ENCODE measurements at regions not wholly inside any gene's neighbourhood (a gene's known extent, or its start where the extent isn't known, plus 50 kb on each side); places are given as distances from the start of the nearest gene placed in this dataset.

GRCh38 chr7:340979-341694, 51.2 kb downstream of the FOXL3 start:
- Histone ChIP-seq H3K79me2 (ENCODE audit: control insufficient read depth, insufficient read depth, low read length, unreplicated experiment) (no peaks in the 10 kb centered on the region), H3K4me1 (ENCODE audit: control insufficient read depth, insufficient read depth, low read length, unreplicated experiment) (no peaks in the 10 kb centered on the region), H3K4me3 (ENCODE audit: low read depth, low read length) (no peak overlapping the region), H3K36me3 (ENCODE audit: insufficient read depth, low read length) (no peaks in the 10 kb centered on the region), H3K27me3 (ENCODE audit: insufficient read depth, low read length) (peaks cover 14% of the 10 kb centered on the region; the same call in 1 of the 2 replicates), H2AFZ (ENCODE audit: low read length, unreplicated experiment) (no peak overlapping the region), H3K27ac (ENCODE audit: low read depth, low read length) (no peak overlapping the region)

GRCh38 chr7:341841-342638, 52.1 kb downstream of the FOXL3 start:
- Histone ChIP-seq H3K36me3 (ENCODE audit: insufficient read depth, low read length) (no peaks in the 10 kb centered on the region), H3K27ac (ENCODE audit: low read depth, low read length) (no peak overlapping the region), H3K4me3 (ENCODE audit: low read depth, low read length) (no peak overlapping the region), H2AFZ (ENCODE audit: low read length, unreplicated experiment) (no peak overlapping the region), H3K4me1 (ENCODE audit: control insufficient read depth, insufficient read depth, low read length, unreplicated experiment) (no peaks in the 10 kb centered on the region), H3K27me3 (ENCODE audit: insufficient read depth, low read length) (peaks cover 14% of the 10 kb centered on the region; the same call in 1 of the 2 replicates), H3K79me2 (ENCODE audit: control insufficient read depth, insufficient read depth, low read length, unreplicated experiment) (no peaks in the 10 kb centered on the region)

- no peaks in the 10 kb centered on the region for H3K4me1 ChIP-seq (ENCODE audit: control insufficient read depth, insufficient read depth, low read length, unreplicated experiment)
- no peak overlapping the region for H3K4me3 ChIP-seq (ENCODE audit: low read depth, low read length)
- H3K36me3 ChIP-seq (ENCODE audit: insufficient read depth, low read length), result no peaks in the 10 kb centered on the region
- H3K27ac ChIP-seq (ENCODE audit: low read depth, low read length), result no peak overlapping the region
- no peaks in the 10 kb centered on the region for H3K79me2 ChIP-seq (ENCODE audit: control insufficient read depth, insufficient read depth, low read length, unreplicated experiment)
- H3K27me3 ChIP-seq (ENCODE audit: insufficient read depth, low read length), result peaks cover 14% of the 10 kb centered on the region; the same call in 1 of the 2 replicates
- H2AFZ ChIP-seq (ENCODE audit: low read length, unreplicated experiment), result no peak overlapping the region
These were observed 52.8 kb downstream of the FOXL3 start for GRCh38 chr7:342681-343216.

DNA sequence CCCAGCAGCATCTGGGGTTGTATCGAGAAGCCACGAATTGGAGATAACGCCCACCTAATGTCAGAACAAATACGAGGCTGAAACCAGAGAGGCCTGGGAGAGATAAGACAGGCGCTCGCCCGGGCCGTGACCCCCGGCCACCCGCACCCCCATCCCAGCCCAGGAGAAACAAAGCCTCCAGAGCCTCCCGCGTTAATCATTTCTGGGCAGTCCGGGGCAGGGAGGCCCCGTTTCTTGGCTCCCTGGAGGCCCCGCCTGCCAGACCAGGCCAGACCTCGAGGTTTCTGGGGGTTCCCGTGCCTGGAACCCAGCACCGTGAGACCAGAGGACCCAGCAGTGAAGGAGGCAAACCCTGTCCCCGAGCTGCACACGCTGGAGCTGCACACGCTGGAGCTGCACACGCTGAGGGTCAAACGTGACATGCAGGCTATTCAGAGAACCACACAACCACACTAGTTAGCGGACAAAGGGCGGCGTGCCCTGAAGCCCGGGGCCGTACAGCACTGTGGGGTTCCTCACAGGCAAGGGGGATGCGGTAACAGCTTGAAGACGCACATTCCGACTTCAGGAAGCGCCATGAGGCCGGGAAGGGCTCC, 53.4 kb downstream of the FOXL3 start:
- Histone ChIP-seq H3K79me2 (ENCODE audit: control insufficient read depth, insufficient read depth, low read length, unreplicated experiment) (no peaks in the 10 kb centered on the region), H2AFZ (ENCODE audit: low read length, unreplicated experiment) (no peak overlapping the region), H3K27ac (ENCODE audit: low read depth, low read length) (no peak overlapping the region), H3K36me3 (ENCODE audit: insufficient read depth, low read length) (no peaks in the 10 kb centered on the region), H3K4me3 (ENCODE audit: low read depth, low read length) (no peak overlapping the region), H3K27me3 (ENCODE audit: insufficient read depth, low read length) (peaks cover 14% of the 10 kb centered on the region; the same call in 1 of the 2 replicates), H3K4me1 (ENCODE audit: control insufficient read depth, insufficient read depth, low read length, unreplicated experiment) (no peaks in the 10 kb centered on the region)

- Histone ChIP-seq H3K79me2 (ENCODE audit: control insufficient read depth, insufficient read depth, low read length, unreplicated experiment) (no peaks in the 10 kb centered on the region), H3K4me1 (ENCODE audit: control insufficient read depth, insufficient read depth, low read length, unreplicated experiment) (no peaks in the 10 kb centered on the region), H3K27me3 (ENCODE audit: insufficient read depth, low read length) (peaks cover 14% of the 10 kb centered on the region; the same call in 1 of the 2 replicates), H3K27ac (ENCODE audit: low read depth, low read length) (no peak overlapping the region), H2AFZ (ENCODE audit: low read length, unreplicated experiment) (no peak overlapping the region), H3K36me3 (ENCODE audit: insufficient read depth, low read length) (no peaks in the 10 kb centered on the region), H3K4me3 (ENCODE audit: low read depth, low read length) (no peak overlapping the region)
These were observed 54.1 kb downstream of the FOXL3 start for GRCh38 chr7:343864-344607.

GRCh38 chr7:344608-344994, 54.6 kb downstream of the FOXL3 start:
- no peaks in the 10 kb centered on the region for H3K79me2 ChIP-seq (ENCODE audit: control insufficient read depth, insufficient read depth, low read length, unreplicated experiment)
- no peak overlapping the region for H3K4me3 ChIP-seq (ENCODE audit: low read depth, low read length)
- H3K36me3 ChIP-seq (ENCODE audit: insufficient read depth, low read length), result no peaks in the 10 kb centered on the region
- H3K27me3 ChIP-seq (ENCODE audit: insufficient read depth, low read length), result peaks cover 11% of the 10 kb centered on the region; the same call in 1 of the 2 replicates
- no peak overlapping the region for H2AFZ ChIP-seq (ENCODE audit: low read length, unreplicated experiment)
- H3K27ac ChIP-seq (ENCODE audit: low read depth, low read length), result no peak overlapping the region
- H3K4me1 ChIP-seq (ENCODE audit: control insufficient read depth, insufficient read depth, low read length, unreplicated experiment), result no peaks in the 10 kb centered on the region

GRCh38 chr7:346116-346898, 56.3 kb downstream of the FOXL3 start:
- Histone ChIP-seq H3K27ac (ENCODE audit: low read depth, low read length) (no peak overlapping the region), H3K36me3 (ENCODE audit: insufficient read depth, low read length) (no peaks in the 10 kb centered on the region), H3K27me3 (ENCODE audit: insufficient read depth, low read length) (no peaks in the 10 kb centered on the region), H3K79me2 (ENCODE audit: control insufficient read depth, insufficient read depth, low read length, unreplicated experiment) (no peaks in the 10 kb centered on the region), H3K4me1 (ENCODE audit: control insufficient read depth, insufficient read depth, low read length, unreplicated experiment) (no peaks in the 10 kb centered on the region), H3K4me3 (ENCODE audit: low read depth, low read length) (no peak overlapping the region), H2AFZ (ENCODE audit: low read length, unreplicated experiment) (no peak overlapping the region)

DNA sequence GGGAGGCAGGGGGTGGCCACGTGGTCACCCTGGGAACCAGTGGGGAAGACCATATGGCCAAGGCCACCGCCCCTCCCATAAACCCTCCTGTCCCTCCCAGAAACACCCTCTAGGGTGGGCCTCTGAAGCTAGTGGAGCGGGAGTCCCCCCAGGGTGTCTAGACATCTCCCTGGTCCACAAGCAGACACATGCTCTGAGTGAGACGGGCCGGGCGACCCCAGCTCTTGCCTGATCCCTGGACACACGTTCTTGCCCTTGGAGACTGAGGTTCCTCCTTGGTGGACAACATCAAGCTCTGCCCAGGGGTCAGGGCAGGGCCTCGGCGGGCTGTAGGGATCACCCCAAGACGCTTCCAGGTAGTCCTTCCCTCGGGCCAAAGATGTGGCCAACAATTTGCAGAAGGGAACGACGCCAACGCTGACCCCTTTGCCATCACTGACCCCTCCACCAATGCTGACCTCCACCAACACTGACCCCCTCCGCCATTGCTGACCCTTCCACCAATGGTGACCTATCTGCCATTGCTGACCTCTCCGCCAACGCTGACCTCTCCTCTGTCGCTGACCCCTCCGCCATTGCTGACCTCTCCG, 57.1 kb downstream of the FOXL3 start:
- H3K27me3 ChIP-seq (ENCODE audit: insufficient read depth, low read length), result no peaks in the 10 kb centered on the region
- H3K36me3 ChIP-seq (ENCODE audit: insufficient read depth, low read length), result no peaks in the 10 kb centered on the region
- no peaks in the 10 kb centered on the region for H3K79me2 ChIP-seq (ENCODE audit: control insufficient read depth, insufficient read depth, low read length, unreplicated experiment)
- H3K4me1 ChIP-seq (ENCODE audit: control insufficient read depth, insufficient read depth, low read length, unreplicated experiment), result no peaks in the 10 kb centered on the region
- no peak overlapping the region for H2AFZ ChIP-seq (ENCODE audit: low read length, unreplicated experiment)
- no peak overlapping the region for H3K4me3 ChIP-seq (ENCODE audit: low read depth, low read length)
- H3K27ac ChIP-seq (ENCODE audit: low read depth, low read length), result no peak overlapping the region

DNA sequence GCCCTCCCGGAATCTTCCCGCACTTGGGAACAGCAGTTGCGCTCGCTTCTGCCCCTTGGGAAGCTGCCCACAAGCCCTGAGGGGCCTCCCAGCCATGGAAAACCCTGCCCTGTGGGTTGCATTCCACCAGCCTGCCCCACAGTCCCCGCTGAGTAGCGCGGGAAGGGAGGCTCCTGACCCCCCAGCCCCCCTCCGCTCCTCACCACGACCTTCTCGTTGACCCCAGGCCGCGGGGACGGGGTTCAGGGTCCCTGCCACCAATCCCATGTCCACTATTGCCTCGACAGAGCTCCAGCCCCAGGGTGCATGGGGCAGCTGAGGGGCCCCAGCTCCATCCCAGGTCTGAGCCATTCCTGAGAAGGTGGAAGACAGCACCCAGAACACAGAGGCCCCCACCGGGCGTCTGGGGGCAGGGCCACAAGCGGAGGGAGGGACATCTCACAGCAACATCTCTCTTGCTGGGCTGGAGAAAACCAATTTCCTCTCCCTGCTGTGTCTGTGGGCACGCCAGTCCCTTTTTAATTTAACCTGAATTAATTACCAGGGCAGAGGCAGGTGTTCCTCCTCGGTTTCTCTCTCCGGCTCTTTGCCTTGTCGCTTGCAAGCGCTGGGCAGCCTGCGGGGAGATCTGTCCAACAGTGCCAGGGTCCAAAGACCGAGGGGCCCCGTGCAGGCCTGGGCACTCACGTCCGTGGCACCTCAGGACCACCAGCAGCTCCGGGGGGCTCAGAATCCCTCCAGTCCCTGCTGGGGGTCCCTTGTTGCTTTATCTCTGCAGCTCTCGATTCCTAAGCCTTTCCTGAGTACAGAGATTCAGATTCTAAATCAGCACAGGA, 57.9 kb downstream of the FOXL3 start:
- Histone ChIP-seq H3K27me3 (ENCODE audit: insufficient read depth, low read length) (no peaks in the 10 kb centered on the region), H3K4me3 (ENCODE audit: low read depth, low read length) (no peak overlapping the region), H3K79me2 (ENCODE audit: control insufficient read depth, insufficient read depth, low read length, unreplicated experiment) (no peaks in the 10 kb centered on the region), H3K4me1 (ENCODE audit: control insufficient read depth, insufficient read depth, low read length, unreplicated experiment) (no peaks in the 10 kb centered on the region), H3K36me3 (ENCODE audit: insufficient read depth, low read length) (no peaks in the 10 kb centered on the region), H3K27ac (ENCODE audit: low read depth, low read length) (no peak overlapping the region), H2AFZ (ENCODE audit: low read length, unreplicated experiment) (no peak overlapping the region)
